Astrocyte of the spinal cord (primary cell): ENCODE measurements at regions not wholly inside any gene's neighbourhood (a gene's known extent, or its start where the extent isn't known, plus 50 kb on each side); places are given as distances from the start of the nearest gene placed in this dataset.

Experiments
- DNase-seq: peaks from one replicate; pipeline ENCODE4 v3.0.0; 2011; ENCODE audit warnings: low read depth, low spot score
- H3K4me3 ChIP-seq: 2 replicates; pipeline ENCODE4 v1.5.1; 2011; ENCODE audit warnings: low read depth, mild to moderate bottlenecking, low read length, moderate library complexity
- in situ Hi-C: cut with HindIII; loops from 2 replicates; pipeline ENCODE4 v1.10.0; 2017; ENCODE audit warnings: low sequenced_read_pairs
- TF ChIP-seq, protein P1 (sequence below): IDR thresholded peaks from 2 replicates; pipeline ENCODE4 v1.5.1; 2012; ENCODE audit warnings: low read depth, mild to moderate bottlenecking, low read length, inconsistent platforms

DNA sequence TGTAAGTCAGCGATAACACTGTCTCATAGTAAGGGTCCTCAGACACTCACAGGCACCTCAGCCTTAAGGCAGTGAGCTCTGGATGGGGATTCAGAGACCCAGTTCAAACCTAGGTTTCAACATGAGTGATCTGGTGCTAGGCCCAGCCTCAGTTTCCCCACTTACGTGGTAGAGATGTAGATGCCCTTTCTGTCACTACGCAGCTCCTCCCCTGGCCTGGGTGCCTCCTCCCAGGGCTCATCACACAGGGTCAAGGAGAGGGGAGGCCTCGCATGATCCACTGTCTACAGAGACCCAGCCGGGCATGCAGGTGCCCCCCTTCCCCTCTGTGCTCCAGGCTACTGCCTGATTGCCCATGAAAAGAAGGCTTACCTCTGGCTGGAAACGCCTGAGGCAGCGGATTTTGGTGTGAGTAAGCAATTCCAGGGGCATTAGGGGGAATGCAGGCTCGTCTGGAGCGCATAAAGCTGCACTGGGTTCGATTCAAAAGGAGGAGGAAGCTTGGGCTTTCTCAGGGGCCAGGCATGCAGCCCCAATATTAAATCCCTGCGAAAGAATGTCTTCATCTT lies 69.8 kb upstream of the ANKRD34C start:
- TF ChIP-seq, protein P1, sequence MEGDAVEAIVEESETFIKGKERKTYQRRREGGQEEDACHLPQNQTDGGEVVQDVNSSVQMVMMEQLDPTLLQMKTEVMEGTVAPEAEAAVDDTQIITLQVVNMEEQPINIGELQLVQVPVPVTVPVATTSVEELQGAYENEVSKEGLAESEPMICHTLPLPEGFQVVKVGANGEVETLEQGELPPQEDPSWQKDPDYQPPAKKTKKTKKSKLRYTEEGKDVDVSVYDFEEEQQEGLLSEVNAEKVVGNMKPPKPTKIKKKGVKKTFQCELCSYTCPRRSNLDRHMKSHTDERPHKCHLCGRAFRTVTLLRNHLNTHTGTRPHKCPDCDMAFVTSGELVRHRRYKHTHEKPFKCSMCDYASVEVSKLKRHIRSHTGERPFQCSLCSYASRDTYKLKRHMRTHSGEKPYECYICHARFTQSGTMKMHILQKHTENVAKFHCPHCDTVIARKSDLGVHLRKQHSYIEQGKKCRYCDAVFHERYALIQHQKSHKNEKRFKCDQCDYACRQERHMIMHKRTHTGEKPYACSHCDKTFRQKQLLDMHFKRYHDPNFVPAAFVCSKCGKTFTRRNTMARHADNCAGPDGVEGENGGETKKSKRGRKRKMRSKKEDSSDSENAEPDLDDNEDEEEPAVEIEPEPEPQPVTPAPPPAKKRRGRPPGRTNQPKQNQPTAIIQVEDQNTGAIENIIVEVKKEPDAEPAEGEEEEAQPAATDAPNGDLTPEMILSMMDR = no peak
- DNase-seq = no peak
- no peak overlapping the region for H3K4me3 ChIP-seq
- in situ Hi-C loops = no loop called here

DNA sequence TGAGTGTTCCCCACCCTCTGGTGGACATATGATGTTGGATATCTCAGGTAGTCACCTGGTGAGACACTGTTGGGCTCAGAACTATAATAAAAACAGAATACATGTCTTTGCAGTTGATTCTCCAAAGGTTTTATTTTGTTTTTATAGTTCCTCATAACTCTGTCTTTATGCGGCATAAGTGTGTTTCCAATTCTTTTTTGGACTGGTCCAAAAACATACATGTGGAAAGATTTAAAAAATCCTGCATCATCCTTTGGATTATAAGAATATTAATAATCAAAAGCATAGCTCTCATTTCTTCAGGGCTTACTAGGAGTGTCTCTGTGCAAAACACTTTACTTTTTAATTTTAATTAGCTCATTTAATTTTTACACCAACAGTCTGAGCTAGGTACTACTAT lies 71.0 kb upstream of the ANKRD34C start:
- in situ Hi-C loops = no loop called here
- H3K4me3 ChIP-seq = no peak overlapping the region
- no peak for DNase-seq
- TF ChIP-seq, protein P1 = no peak

DNA sequence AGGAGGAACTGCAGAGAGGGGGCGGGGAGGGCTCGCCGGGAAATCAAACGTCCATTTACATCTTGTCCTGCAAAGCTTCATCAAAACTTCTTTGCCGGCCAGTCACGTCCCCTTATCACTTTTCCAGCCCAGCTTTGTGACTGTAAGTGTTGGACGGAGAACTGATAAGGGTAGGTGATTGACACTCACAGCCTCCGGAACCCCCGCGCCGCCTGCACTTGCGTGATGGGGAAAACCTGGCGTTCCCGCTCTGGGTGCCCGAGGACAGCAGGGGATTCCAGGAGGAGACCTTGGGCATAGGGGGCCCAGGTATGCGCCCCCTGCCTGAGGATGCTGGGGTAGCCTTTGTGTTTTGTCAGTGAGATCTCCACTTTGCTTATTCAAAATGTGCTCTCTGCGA lies 72.8 kb upstream of the ANKRD34C start:
- H3K4me3 ChIP-seq = no peak overlapping the region
- TF ChIP-seq, protein P1 = peak; percentile 37
- no peak for DNase-seq
- in situ Hi-C loops = no loop called here

DNA sequence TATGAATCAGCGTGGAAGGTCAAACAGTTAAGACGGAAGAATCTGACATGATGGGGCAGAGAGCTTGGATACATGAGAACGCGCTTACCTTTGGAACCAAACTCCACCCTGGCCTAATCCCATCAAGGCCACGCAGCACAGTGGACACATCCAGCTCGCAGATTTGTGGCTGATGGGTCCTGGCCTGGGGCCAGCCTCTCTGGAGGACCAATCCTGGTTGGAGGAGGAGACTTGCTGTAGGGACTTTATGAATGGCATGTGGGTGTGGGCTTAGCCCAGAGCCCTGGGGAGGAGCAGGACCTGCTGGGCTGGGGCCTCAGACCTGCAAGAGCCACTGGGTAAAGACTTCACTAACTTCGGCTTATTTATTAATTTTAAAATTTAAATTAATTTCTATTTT lies 73.4 kb upstream of the ANKRD34C start:
- in situ Hi-C loops = no loop called here
- H3K4me3 ChIP-seq = no peak overlapping the region
- TF ChIP-seq, protein P1 = no peak
- no peak for DNase-seq

DNA sequence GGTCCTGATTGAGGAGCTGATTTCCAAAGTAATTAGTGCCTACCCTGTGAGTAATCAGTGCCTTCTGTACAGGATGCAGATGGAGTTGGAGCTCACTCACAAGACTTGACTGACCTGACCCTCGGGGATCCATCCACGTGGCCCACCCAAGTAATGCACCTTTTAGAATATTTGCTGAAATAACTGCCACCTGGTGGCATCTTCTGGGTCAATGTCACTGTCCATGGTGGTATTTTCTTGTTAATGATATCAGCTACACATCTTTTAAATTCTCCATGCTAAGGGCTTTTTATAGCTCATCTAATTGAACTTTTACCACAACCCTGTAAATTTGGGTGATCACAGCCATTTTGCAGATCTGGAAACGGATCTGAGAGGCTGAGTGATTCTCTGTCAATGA lies 74.3 kb upstream of the ANKRD34C start:
- DNase-seq = no peak
- TF ChIP-seq, protein P1 = no peak
- in situ Hi-C loops = no loop called here
- no peak overlapping the region for H3K4me3 ChIP-seq

DNA sequence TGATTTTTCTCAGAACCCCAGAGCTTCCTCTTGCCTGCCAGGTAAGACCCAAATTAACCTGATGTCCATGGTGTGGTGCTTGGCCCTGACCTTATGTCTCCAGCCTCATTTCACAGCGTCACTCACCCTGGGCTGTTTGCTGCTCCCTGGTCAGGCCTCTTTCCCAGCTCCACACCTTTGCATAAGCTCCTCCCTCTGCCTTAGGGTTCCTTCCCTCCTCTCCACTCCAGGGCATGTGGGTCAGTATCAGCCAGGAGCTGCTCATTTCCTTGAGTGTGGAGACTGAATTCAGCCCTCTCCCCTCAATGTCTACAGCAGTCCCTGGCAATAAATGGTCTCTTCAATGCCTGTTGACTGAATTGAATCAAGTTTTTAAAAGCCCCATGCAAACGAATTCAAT lies 75.6 kb upstream of the ANKRD34C start:
- TF ChIP-seq, protein P1 = no peak
- in situ Hi-C loops = no loop called here
- DNase-seq = no peak
- no peak overlapping the region for H3K4me3 ChIP-seq
